AG09309 (cell line): ENCODE measurements at regions not wholly inside any gene's neighbourhood (a gene's known extent, or its start where the extent isn't known, plus 50 kb on each side); places are given as distances from the start of the nearest gene placed in this dataset.

Experiments used
- DNase-seq: peaks from one replicate; pipeline ENCODE4 v3.0.0-alpha.2; 2010; ENCODE audit warnings: low read depth
- H3K4me3 ChIP-seq: 2 replicates; pipeline ENCODE4 v1.5.1; 2011; ENCODE audit warnings: mild to moderate bottlenecking, low read depth, low read length, moderate library complexity; ENCODE audit not compliant: control insufficient read depth
- TF ChIP-seq, protein P1 (sequence below): IDR thresholded peaks from 2 replicates; pipeline ENCODE4 v1.5.1; 2011; ENCODE audit warnings: mild to moderate bottlenecking, low read depth, low read length, inconsistent platforms; ENCODE audit not compliant: insufficient read depth, control insufficient read depth; ENCODE audit errors: missing control alignments

DNA sequence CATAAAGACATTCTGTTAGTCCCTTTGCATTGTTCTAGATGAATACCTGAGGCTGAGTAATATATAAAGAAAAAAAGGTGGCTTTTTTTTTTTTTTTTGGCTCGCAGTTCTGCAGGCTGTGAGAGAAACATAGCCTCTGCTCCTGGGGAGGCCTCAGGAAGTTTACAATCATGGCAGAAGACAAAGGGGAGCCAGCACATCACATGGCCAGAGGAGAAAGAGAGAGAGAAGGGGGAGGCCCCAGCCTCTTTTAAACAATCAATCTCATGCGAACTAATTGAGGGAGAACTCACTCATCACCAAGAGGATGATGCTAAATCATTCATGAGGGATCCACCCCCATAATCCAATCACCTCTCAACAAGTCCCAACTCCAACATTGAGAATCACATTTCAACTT, 364.0 kb upstream of the EPHA5 start:
- no peak overlapping the region for H3K4me3 ChIP-seq
- TF ChIP-seq, protein P1, sequence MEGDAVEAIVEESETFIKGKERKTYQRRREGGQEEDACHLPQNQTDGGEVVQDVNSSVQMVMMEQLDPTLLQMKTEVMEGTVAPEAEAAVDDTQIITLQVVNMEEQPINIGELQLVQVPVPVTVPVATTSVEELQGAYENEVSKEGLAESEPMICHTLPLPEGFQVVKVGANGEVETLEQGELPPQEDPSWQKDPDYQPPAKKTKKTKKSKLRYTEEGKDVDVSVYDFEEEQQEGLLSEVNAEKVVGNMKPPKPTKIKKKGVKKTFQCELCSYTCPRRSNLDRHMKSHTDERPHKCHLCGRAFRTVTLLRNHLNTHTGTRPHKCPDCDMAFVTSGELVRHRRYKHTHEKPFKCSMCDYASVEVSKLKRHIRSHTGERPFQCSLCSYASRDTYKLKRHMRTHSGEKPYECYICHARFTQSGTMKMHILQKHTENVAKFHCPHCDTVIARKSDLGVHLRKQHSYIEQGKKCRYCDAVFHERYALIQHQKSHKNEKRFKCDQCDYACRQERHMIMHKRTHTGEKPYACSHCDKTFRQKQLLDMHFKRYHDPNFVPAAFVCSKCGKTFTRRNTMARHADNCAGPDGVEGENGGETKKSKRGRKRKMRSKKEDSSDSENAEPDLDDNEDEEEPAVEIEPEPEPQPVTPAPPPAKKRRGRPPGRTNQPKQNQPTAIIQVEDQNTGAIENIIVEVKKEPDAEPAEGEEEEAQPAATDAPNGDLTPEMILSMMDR, result no peak
- DNase-seq, result no peak

DNA sequence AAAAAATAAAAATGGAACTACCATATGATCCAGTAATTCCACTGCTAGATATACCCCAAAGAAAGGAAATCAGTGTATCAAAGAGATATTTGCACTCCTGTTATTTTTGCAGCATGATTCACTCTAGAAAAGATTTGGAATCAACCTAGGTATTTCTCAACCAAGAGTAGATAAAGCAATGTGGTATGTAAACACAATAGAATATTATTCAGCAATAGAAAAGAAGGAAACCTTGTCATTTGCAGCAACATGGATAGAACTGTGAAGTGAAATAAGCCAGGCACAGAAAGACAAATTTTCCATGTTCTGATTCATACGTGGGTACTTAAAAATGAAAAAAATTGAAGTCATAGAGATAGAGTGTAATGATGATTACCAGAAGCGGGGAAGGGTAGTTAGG, 362.3 kb upstream of the EPHA5 start:
- H3K4me3 ChIP-seq, result no peak overlapping the region
- TF ChIP-seq, protein P1, result no peak
- DNase-seq, result no peak

DNA sequence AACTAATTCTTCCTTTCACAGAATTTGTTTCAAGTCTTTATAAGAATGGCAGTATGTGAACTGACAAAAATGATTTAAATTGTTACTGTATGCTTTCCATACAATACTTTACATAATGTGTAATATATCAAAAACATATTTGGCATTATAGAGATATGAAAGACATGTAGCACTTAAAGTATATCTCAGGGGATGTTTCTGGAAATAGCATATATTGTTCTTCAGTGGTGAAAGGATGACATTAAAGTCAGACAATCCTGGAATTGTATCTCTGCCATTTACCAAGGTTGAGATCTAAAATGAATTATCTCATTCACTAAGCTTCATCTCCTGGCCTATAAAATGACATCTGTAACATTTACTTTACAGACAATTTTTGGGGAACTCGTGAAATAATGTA, 358.4 kb upstream of the EPHA5 start:
- no peak for DNase-seq
- TF ChIP-seq, protein P1, result no peak
- no peak overlapping the region for H3K4me3 ChIP-seq

DNA sequence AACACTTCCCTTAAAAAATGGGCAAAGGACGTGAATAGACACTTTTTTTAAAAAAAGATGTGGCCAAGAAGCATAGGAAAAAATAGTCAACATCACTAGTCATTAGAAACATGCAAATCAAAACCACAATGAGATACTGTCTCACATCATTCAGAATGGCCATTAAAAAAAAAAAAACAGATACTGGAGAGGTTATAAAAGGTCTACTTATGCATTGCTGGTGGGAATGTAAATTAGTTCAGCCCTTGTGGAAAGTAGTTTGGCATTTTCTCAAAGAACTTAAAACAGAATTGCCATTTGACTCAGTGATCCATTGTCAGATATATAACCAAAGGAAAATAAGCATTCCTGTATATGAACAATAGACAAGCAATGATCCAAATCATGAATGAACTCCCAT, 352.8 kb upstream of the EPHA5 start:
- no peak for DNase-seq
- no peak overlapping the region for H3K4me3 ChIP-seq
- TF ChIP-seq, protein P1, result no peak

DNA sequence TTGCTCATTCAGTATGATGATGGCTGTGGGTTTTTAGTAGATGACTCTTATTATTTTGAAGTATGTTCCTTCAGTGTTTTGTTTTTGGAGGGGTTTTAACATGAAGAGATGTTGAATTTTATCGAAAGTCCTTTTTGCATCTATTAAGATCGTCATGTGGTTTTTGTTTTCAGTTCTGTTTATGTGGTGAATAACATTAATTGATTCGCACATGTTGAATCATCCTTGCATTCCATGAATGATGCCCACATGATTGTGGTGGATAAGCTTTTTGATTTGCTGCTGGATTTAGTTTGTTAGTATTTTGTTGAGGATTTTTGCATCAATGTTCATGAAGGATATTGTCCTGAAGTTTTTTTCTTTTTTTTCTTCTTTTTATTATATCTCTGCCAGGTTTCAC, 347.4 kb upstream of the EPHA5 start:
- TF ChIP-seq, protein P1, result no peak
- H3K4me3 ChIP-seq, result no peak overlapping the region
- DNase-seq, result no peak

DNA sequence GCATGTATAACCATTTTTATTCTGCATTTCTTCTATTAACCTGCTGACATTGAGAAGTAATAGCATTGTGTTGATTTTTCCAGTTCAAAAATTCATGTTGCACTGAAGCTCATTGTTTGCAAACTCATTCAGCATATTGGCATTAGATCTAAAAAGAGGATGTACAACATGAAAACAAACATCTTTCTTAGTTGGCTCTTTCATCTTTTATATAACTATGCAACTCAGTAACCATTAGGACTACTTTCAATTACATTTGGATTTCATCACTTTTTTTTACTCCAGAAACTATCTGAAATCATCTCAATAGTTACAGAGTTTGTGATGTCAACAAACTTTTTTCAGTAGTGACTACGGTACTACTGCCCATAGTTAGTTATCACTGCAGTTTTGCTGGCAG, 346.0 kb upstream of the EPHA5 start:
- TF ChIP-seq, protein P1, result no peak
- no peak for DNase-seq
- no peak overlapping the region for H3K4me3 ChIP-seq

DNA sequence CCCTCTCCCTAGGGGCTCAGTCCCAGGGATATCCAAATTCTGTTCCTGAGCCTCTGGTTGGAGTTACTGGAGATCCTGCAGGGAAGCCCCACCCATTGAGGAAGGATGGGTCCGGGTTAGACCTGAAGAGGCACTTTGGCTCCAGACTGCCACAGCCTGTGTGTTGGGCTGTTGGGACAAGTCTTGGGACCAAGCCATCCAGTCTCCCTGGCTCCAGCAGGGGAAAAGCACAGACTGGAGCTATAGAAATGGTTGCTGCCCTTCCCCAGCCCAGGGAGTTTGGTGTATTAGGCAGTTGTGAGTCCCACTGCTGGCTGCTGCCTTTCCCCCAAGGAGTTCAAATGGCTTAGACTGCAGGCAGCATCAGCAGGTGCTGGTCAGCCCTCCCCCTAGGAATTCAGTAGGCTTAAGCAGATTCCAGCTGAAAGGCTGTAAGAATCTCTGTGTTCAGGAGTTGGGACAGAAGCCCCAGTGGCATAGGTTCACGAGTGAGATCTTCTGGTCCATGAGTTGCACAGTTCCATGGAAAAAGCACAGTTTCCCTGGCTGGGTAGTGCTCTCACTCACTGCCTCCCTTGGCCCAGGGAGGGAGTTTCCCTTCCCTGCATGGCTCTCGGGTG, 344.0 kb upstream of the EPHA5 start:
- no peak for DNase-seq
- H3K4me3 ChIP-seq, result no peak overlapping the region
- TF ChIP-seq, protein P1, result no peak
